Naive B cell (primary cell): ENCODE measurements at regions not wholly inside any gene's neighbourhood (a gene's known extent, or its start where the extent isn't known, plus 50 kb on each side); places are given as distances from the start of the nearest gene placed in this dataset.

Experiments
- ATAC-seq, 2 donors: fragments of 150-1000 bp; cut with Tn5 transposase; 2 replicates each; pipeline ENCODE4 v1.10.0; 2021; ENCODE audit warnings: low read depth in 2 of 2, mild to moderate bottlenecking in 2 of 2, moderate library complexity in 2 of 2
- DNase-seq: peaks from one replicate; pipeline ENCODE4 v3.0.0; 2022
- H3K27ac Mint-ChIP-seq, 6 donors: one replicate each; pipeline ENCODE4 v1.8.0; 2020 to 2022; ENCODE audit warnings: mild to moderate bottlenecking in 6 of 6, mixed read lengths in 6 of 6, moderate library complexity in 5 of 6, inconsistent platforms in 2 of 6
- H3K27me3 Mint-ChIP-seq, 3 donors: one replicate each; pipeline ENCODE4 v1.8.0; 2021 to 2022; ENCODE audit warnings: mixed read lengths in 3 of 3, mild to moderate bottlenecking in 1 of 3
- H3K36me3 Mint-ChIP-seq, 2 donors: one replicate each; pipeline ENCODE4 v1.8.0; 2020 to 2022; ENCODE audit warnings: mixed read lengths in 2 of 2, inconsistent platforms in 1 of 2, mild to moderate bottlenecking in 1 of 2
- H3K4me1 Mint-ChIP-seq, 3 donors: one replicate each; pipeline ENCODE4 v1.8.0; 2020 to 2022; ENCODE audit warnings: mixed read lengths in 3 of 3, inconsistent platforms in 1 of 3, mild to moderate bottlenecking in 1 of 3, moderate library complexity in 1 of 3
- H3K4me3 Mint-ChIP-seq, 8 donors: one replicate each; pipeline ENCODE4 v1.8.0; 2020 to 2022; ENCODE audit warnings: mild to moderate bottlenecking in 8 of 8, mixed read lengths in 8 of 8, moderate library complexity in 8 of 8, inconsistent platforms in 2 of 8
- H3K9me3 Mint-ChIP-seq, 7 donors: one replicate each; pipeline ENCODE4 v1.8.0; 2020 to 2022; ENCODE audit warnings: mixed read lengths in 7 of 7, mild to moderate bottlenecking in 5 of 7, inconsistent platforms in 2 of 7, moderate library complexity in 1 of 7

DNA sequence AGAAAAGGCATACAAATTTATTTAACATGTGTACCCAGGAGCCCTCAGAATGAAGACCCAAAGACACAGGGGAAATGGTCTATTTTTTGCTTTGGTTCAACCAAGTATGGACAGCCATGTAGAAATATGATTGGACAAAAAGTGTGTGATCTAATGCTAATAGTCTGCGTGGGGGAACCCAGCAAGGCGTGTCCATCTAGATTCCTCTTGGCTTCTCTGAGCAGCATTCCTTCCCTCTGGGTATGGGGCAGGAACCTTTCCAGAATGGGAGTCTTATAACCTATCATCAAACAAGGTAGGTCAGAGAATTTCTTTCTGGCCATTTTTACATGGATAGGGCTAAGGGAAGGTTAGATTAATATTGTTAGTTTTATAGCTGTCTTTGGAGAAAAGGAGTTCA, 698.2 kb downstream of the FGF9 start:
- Mint-ChIP-seq H3K9me3 (peaks cover 0 to 59% (median 37%) of the 10 kb centered on the region in 7 donors), H3K27me3 (no peaks in the 10 kb centered on the region), H3K4me3 (no peak overlapping the region), H3K27ac (no peak overlapping the region), H3K36me3 (peaks cover 0 to 8% of the 10 kb centered on the region in 2 donors), H3K4me1 (no peaks in the 10 kb centered on the region)
- DNase-seq (no peak), ATAC-seq (no peak)

DNA sequence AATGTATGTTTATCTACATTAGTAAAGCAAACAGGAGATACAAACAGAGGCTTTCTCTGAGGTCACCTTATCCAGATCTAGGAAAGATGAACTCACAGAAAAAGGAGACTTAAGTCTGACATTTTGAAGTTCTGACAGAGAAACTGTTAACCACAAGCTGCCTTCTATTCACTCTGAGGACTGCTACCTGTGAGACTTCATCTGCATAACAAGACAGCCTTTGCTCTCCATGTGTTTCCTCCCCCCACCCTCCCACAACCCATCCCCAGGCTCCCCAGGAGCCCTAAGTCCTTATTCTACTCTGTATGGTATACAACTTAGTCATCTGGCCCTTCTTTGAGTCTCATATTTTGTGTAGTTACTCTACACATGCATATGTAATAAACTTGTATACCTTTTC, 699.0 kb downstream of the FGF9 start:
- peaks cover 0 to 56% (median 31%) of the 10 kb centered on the region in 7 donors for H3K9me3 Mint-ChIP-seq
- no peaks in the 10 kb centered on the region for H3K4me1 Mint-ChIP-seq
- H3K36me3 Mint-ChIP-seq = peaks cover 0 to 8% of the 10 kb centered on the region in 2 donors
- no peak for ATAC-seq
- H3K27ac Mint-ChIP-seq = no peak overlapping the region
- H3K27me3 Mint-ChIP-seq = no peaks in the 10 kb centered on the region
- no peak for DNase-seq
- no peak overlapping the region for H3K4me3 Mint-ChIP-seq

DNA sequence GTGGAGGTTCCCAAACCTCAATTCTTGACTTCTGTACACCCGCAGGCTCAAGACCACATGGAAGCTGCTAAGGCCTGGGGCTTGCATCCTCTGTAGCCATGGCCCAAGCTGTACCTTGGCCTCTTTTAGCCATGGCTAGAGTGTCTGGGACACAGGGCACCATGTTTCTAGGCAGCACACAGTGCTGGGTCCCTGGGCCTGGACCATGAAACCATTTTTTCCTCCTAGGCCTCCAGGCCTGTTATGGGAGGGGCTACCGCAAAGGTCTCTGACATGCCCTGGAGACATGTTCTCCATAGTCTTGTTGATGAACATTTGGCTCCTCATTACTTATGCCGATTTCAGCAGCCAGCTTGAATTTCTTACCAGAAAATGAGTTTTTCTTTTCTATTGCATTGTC, 701.4 kb downstream of the FGF9 start:
- no peak overlapping the region for H3K4me3 Mint-ChIP-seq
- no peak for DNase-seq
- peaks cover 5 to 59% (median 31%) of the 10 kb centered on the region in 7 donors for H3K9me3 Mint-ChIP-seq
- peaks cover 0 to 5% of the 10 kb centered on the region in 2 donors for H3K36me3 Mint-ChIP-seq
- no peak overlapping the region for H3K27ac Mint-ChIP-seq
- ATAC-seq = no peak
- H3K4me1 Mint-ChIP-seq = no peaks in the 10 kb centered on the region
- no peaks in the 10 kb centered on the region for H3K27me3 Mint-ChIP-seq

DNA sequence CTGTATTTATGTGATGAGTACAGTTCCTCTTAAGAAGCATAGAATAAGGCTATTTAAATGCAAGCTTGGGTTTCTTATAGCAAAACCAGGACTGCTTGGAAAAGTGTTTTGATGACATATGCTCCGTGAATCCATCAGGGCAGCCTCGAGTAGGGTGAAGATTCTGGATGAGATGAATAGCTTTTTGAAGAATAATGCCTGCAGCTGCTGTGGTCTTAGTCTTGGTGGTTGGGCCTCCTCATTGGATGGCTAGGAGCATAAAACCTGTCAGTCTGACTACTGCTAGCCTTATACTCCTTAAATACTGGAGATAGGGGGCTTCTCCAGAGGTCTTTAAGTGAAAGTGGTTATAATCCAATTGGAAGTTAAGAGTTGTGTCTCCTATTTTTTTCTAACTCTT, 704.3 kb downstream of the FGF9 start:
- Mint-ChIP-seq H3K4me1 (no peaks in the 10 kb centered on the region), H3K27ac (no peak overlapping the region), H3K36me3 (peaks cover 0 to 5% of the 10 kb centered on the region in 2 donors), H3K4me3 (no peak overlapping the region), H3K27me3 (no peaks in the 10 kb centered on the region), H3K9me3 (peaks cover 5 to 78% (median 43%) of the 10 kb centered on the region in 7 donors)
- no peak for DNase-seq
- ATAC-seq = no peak

DNA sequence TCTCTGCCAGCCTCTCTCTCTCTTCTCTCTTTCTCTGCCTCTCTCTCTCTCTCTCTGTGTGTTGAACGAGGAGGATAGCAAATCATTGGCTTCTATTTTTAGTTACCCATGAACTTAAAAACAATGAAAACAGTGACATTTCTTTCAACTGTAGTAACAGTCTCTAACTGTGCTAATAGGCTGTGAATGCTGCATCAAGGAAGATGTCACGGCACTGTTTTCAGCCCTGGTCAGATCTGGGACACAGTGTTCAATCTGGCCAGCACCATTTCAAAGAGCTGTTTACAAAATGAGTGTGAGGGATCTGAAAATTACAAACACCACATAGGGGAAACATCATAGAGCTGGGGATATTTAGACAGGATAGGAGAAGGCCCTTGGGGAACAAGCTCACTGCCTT, 717.0 kb downstream of the FGF9 start:
- Mint-ChIP-seq H3K36me3 (peaks cover 0 to 4% of the 10 kb centered on the region in 2 donors), H3K27me3 (peaks cover 0 to 8% (median 0%) of the 10 kb centered on the region in 3 donors), H3K27ac (no peak overlapping the region), H3K4me3 (no peak overlapping the region), H3K4me1 (no peaks in the 10 kb centered on the region), H3K9me3 (peaks cover 0 to 7% (median 0%) of the 10 kb centered on the region in 7 donors)
- no peak for ATAC-seq
- DNase-seq = no peak

DNA sequence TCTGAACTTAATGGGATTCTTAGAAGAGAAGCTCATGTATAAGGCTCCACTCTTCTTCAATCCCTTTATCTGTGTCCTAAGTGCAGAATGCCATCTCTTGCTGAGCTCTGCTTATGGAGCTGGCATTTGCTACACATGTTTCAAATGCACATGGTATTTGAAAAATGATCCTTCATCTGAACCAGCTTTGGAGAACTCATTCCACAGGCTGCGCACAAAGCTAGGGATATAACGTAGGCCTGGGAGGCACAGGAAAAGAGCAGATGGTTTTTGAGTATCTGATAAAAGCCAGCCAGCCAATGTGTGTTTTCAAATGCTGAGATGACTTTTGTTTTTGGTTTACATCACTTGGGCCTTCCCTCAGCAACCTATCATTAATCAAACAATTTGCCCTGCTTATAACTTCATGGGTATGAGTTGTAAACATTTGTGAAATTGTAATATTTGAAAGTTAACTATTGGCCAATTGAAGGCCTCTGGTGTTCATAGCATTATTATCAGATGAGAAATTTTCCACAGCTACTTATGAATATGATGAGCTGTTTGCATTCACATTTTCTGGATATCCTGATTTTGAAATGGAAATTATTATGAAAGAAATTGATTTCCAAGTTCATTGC, 729.0 kb downstream of the FGF9 start:
- Mint-ChIP-seq H3K4me3 (no peak overlapping the region), H3K27me3 (no peaks in the 10 kb centered on the region), H3K4me1 (no peaks in the 10 kb centered on the region), H3K36me3 (no peaks in the 10 kb centered on the region), H3K9me3 (peaks cover 0 to 4% (median 0%) of the 10 kb centered on the region in 7 donors), H3K27ac (no peak overlapping the region)
- DNase-seq (no peak), ATAC-seq (no peak)

DNA sequence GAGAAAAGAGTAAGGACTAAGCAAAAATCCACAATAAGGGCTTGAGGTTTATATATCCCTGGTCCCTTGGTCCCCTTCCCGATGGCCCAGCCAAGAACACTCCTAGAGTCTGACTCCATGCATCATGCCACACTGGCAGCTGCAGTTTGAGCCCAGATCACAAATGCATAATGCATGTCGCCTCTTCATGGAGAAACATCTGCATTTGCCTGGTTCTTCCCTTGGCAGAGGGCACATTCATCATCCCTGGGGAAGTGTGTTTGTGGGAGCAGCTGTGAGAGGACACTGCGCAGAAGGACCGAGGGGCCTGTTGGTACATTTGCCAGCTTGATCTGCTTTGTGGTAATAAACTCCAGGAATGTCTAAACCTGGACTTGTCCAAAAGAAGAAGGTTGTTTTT, 731.8 kb downstream of the FGF9 start:
- H3K4me1 Mint-ChIP-seq = no peaks in the 10 kb centered on the region
- H3K4me3 Mint-ChIP-seq = no peak overlapping the region
- ATAC-seq = no peak
- no peaks in the 10 kb centered on the region for H3K36me3 Mint-ChIP-seq
- no peak overlapping the region for H3K27ac Mint-ChIP-seq
- peaks cover 0 to 6% (median 1%) of the 10 kb centered on the region in 7 donors for H3K9me3 Mint-ChIP-seq
- DNase-seq = no peak
- H3K27me3 Mint-ChIP-seq = no peaks in the 10 kb centered on the region

DNA sequence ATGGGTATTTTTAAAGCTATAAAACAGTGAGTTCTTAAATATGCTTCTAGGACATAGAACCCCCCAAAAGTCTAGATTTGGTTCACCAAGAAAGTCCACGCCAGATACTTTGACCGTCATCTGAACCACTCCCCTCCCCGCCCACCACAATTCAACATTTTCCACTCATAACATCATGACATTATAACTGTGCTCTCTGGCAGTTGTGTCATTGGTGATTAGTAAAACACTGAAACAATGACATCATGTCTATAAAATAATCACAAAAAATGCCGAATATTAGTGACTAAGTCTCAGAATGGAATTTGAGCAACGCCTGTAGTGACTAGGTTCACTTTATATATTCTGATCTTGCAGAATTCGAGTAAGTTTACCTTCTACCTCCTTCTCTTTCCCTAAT, 732.3 kb downstream of the FGF9 start:
- peaks cover 0 to 6% (median 1%) of the 10 kb centered on the region in 7 donors for H3K9me3 Mint-ChIP-seq
- H3K36me3 Mint-ChIP-seq = no peaks in the 10 kb centered on the region
- H3K4me3 Mint-ChIP-seq = no peak overlapping the region
- ATAC-seq (no peak), DNase-seq (no peak)
- H3K27me3 Mint-ChIP-seq = no peaks in the 10 kb centered on the region
- no peak overlapping the region for H3K27ac Mint-ChIP-seq
- no peaks in the 10 kb centered on the region for H3K4me1 Mint-ChIP-seq

DNA sequence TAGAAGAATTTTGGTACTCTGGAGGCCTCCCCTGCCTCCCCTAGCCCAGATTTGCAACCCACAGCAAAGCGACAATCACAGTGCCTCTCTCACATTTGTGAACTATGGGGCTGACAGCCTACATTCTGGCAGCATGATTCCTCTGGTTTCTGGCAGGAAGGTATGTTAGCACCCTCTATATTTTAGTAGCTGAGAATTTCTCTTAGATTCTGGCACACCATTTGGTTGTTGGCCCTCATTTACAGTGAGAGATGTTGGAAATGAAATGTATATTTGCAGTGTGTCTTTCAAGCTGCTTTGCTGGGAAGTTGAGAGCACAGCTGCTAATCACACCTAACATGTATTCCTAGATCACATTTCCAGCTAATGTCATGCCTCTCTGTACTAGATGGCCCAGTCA, 735.0 kb downstream of the FGF9 start:
- H3K27me3 Mint-ChIP-seq = no peaks in the 10 kb centered on the region
- no peaks in the 10 kb centered on the region for H3K4me1 Mint-ChIP-seq
- no peaks in the 10 kb centered on the region for H3K36me3 Mint-ChIP-seq
- H3K4me3 Mint-ChIP-seq = no peak overlapping the region
- DNase-seq = no peak
- no peak overlapping the region for H3K27ac Mint-ChIP-seq
- H3K9me3 Mint-ChIP-seq = peaks cover 0 to 18% (median 6%) of the 10 kb centered on the region in 7 donors
- ATAC-seq = no peak

DNA sequence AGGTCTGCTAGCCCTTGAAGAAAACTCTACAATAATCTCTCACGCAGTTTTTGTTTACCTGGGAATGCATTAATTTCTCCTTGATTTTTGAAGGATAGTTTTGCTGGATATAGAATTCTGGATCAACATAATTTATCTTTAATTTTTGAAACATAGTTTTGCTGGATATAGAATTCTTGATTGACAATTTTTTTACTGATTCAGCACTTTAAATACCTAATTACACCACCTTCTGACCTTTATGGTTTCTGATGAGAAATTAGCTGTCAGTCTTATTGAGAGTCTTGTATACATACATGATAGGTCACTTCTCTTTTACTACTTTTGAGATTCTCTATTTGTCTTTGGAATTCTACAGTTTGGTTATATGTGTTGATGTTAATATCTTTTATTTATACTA, 741.6 kb downstream of the FGF9 start:
- peaks cover 10 to 56% (median 34%) of the 10 kb centered on the region in 7 donors for H3K9me3 Mint-ChIP-seq
- H3K4me1 Mint-ChIP-seq = no peaks in the 10 kb centered on the region
- H3K4me3 Mint-ChIP-seq = no peak overlapping the region
- H3K36me3 Mint-ChIP-seq = no peaks in the 10 kb centered on the region
- ATAC-seq (no peak), DNase-seq (no peak)
- no peak overlapping the region for H3K27ac Mint-ChIP-seq
- H3K27me3 Mint-ChIP-seq = no peaks in the 10 kb centered on the region

DNA sequence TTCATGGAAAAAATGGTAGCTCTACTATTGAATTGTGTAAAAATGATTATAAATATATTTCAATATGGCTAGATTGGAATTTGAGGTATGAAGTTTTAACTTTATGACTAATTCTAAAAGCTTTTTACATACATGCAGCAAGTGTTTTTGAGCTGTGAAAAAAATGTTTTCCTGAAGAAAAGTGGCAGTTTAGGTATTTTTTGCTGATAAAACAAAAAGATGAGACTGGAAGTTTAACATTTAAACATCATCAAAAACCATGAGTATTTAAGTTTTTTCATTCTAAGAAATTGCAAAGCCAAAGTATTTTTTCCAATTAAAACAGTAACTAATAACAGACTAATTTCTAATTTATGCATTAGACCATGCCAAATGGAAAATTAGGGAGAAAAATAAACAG, 751.1 kb downstream of the FGF9 start:
- no peaks in the 10 kb centered on the region for H3K27me3 Mint-ChIP-seq
- DNase-seq = no peak
- H3K4me1 Mint-ChIP-seq = no peaks in the 10 kb centered on the region
- no peak for ATAC-seq
- H3K27ac Mint-ChIP-seq = no peak overlapping the region
- H3K9me3 Mint-ChIP-seq = peaks cover 0 to 23% (median 3%) of the 10 kb centered on the region in 7 donors
- H3K36me3 Mint-ChIP-seq = no peaks in the 10 kb centered on the region
- no peak overlapping the region for H3K4me3 Mint-ChIP-seq

DNA sequence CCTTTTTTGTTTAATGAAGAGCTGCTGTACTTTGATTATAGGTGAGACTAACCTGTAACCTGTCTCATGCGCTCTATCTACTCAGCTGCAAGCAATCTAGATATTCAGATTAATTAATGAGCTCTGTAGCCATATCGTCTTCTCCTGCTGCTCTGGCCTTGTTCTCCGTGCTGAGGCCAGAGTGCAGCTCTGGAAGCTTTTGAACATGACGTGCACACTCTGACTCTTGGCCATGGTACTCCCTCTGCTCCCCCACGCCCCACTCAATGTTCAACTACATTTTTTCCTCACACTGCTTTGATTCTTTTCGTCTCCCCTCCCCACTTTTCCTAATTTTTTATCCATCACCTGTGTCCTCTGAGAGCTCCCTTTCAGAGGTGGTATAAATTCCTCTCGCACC, 751.8 kb downstream of the FGF9 start:
- Mint-ChIP-seq H3K27me3 (no peaks in the 10 kb centered on the region), H3K36me3 (no peaks in the 10 kb centered on the region), H3K4me3 (no peak overlapping the region), H3K9me3 (peaks cover 0 to 23% (median 3%) of the 10 kb centered on the region in 7 donors), H3K27ac (peak overlapping the region in 1 of 6 donors; percentile 40), H3K4me1 (no peaks in the 10 kb centered on the region)
- no peak for ATAC-seq
- no peak for DNase-seq

DNA sequence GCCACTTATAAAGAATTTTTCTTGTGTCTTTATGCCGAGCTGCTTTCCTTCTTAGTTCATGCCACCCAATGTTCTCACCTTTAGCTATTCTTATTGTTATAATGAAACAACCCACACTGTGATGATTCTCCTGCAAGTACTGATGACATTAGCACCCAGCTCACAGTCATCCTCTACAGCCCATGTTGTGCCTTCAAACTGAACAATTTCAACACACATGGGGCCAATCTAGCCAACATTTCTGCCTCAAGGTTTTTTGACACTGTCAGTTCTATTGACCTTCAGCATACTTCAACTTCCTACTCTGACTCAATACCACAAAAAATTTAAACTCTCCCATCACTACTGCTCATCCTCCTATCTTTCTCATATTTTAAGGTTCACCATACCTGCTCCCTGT, 752.4 kb downstream of the FGF9 start:
- H3K27me3 Mint-ChIP-seq = no peaks in the 10 kb centered on the region
- no peak overlapping the region for H3K27ac Mint-ChIP-seq
- H3K4me1 Mint-ChIP-seq = no peaks in the 10 kb centered on the region
- H3K4me3 Mint-ChIP-seq = no peak overlapping the region
- no peaks in the 10 kb centered on the region for H3K36me3 Mint-ChIP-seq
- ATAC-seq = no peak
- peaks cover 0 to 19% (median 3%) of the 10 kb centered on the region in 7 donors for H3K9me3 Mint-ChIP-seq
- DNase-seq = no peak

DNA sequence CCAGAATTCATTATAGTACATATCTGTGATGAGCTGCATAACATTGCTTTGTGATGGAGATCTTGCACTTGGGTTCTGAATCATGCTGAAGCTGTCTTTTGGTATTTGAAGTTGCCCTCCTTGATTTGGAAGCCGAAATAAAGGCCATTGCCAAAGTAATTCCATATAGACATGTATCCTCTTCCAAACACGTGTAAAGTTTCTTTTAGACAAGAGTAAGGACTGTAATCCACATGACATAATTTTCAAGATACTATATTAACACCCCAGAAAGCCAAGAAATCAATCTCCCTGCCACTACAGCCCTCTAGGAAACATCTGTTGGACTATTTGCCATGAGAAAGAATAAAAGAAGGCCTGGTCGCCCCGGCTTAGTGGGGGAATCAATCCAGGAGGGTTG, 754.2 kb downstream of the FGF9 start:
- DNase-seq (no peak), ATAC-seq (no peak)
- Mint-ChIP-seq H3K9me3 (peaks cover 0 to 11% (median 3%) of the 10 kb centered on the region in 7 donors), H3K36me3 (no peaks in the 10 kb centered on the region), H3K4me3 (no peak overlapping the region), H3K4me1 (no peaks in the 10 kb centered on the region), H3K27me3 (no peaks in the 10 kb centered on the region), H3K27ac (no peak overlapping the region)

DNA sequence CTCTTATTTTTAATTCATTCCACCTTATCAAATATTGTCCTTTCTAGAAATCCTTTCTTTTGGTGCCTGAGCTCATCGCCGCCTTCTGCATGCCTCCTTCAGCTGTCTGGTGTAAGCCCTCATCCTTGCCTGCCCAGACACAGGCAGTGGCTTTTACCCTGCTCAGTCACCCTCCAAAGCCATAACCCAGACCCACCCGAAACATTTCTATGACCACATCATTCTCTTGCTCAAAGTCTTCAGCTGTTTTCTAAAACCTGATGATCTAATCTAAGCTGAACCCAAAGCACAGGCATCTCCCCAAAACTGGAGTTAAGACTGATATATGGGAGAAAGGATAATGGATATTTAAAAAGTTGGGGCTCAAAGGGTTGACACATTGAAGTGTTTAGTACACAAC, 753.7 kb upstream of the SGCG start:
- no peak overlapping the region for H3K27ac Mint-ChIP-seq
- no peaks in the 10 kb centered on the region for H3K27me3 Mint-ChIP-seq
- H3K4me3 Mint-ChIP-seq = no peak overlapping the region
- no peaks in the 10 kb centered on the region for H3K4me1 Mint-ChIP-seq
- H3K36me3 Mint-ChIP-seq = no peaks in the 10 kb centered on the region
- no peak for ATAC-seq
- H3K9me3 Mint-ChIP-seq = peaks cover 0 to 11% (median 5%) of the 10 kb centered on the region in 7 donors
- no peak for DNase-seq
